Cardiac septum (tissue), 1 donor: ENCODE measurements at regions not wholly inside any gene's neighbourhood (a gene's known extent, or its start where the extent isn't known, plus 50 kb on each side); places are given as distances from the start of the nearest gene placed in this dataset.

ENCODE experiments used
- DNase-seq: peaks from one replicate; pipeline ENCODE4 v3.0.0-alpha.2; 2020; ENCODE audit warnings: low spot score
- intact Hi-C: fragments of 100-400 bp; cut with DNase I; formaldehyde crosslinking; loops from one replicate; pipeline ENCODE4 v1.14.0; 2022
- donor health status: DM: no; HTN: no; CAD: no.

DNA sequence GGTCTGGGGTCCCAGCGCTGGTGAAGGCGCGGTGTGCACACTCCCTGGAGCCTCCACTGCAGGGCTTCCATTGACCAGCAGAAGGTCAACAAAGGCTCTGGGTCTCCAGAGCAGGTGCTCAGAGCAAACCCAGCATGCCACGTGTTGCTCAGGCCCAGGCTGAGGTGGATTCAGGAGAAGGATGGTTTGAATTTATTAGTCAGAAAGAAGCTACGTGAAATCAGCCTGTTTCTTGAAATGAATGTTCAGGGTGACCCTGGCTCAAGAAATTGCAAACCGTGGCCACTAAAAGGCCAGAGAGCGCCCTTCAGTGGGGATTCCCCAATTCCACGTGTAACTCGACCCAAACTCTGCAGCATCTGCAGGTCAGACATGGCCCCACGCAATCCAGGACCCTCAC lies 82.7 kb upstream of the PFKP start:
- intact Hi-C loops = no loop called here

GRCh38 chr10:2982146-2982545 lies 85.2 kb upstream of the PFKP start:
- no peak for DNase-seq
- intact Hi-C loops = no loop called here

More for the DNA sequence above, 82.7 kb upstream of the PFKP start:
- no peak for DNase-seq

DNA sequence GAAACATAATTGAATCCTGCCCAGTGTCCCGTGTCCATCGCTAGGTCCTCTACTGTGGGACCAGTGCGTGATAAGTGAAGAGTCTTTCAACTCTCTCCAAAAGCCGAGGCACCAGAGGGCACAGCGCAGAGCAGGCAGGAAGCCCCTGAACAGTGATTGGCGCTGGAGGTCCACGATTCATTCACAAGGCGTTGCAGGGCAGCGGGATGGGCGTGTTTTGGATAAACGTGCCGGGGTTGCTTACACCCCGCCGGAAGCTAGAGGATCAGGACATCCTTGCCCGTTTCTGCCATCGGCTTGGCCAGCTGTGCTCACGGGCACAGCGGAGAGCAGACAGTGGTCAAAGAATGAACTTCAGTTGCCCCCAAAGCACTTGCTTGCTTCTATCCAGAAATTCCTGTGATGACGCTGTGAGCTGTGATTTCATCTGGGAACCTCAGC lies 86.0 kb upstream of the PFKP start:
- no peak for DNase-seq
- intact Hi-C loops = no loop called here

- intact Hi-C loops = no loop called here
- DNase-seq = no peak
Measured at GRCh38 chr10:2980791-2981360, 86.5 kb upstream of the PFKP start.

DNA sequence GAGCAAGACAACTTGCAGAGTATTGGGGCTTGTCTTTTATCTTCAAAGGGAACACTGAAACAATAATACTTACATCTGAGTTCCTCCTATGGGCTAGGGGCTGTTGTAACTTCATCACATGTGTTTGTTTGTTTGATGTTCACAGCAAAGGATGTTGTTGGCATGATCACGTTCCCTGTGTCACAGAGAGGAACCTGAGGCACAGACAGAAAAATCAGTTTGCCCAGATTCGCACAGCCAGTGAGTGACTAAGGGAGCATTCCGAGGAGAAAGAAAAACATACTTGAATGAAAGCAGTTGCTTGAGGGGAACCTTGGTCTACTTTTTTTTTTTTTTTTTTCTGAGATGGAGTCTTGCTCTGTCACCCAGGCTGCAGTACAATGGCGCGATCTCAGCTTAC lies 87.2 kb upstream of the PFKP start:
- intact Hi-C loops = no loop called here

GRCh38 chr10:2979306-2979705 lies 88.0 kb upstream of the PFKP start:
- intact Hi-C loops = no loop called here
- no peak for DNase-seq

More for the DNA sequence above, 87.2 kb upstream of the PFKP start:
- no peak for DNase-seq

- DNase-seq = no peak
- intact Hi-C loops = no loop called here
Measured at GRCh38 chr10:2978574-2979273, 88.6 kb upstream of the PFKP start.

DNA sequence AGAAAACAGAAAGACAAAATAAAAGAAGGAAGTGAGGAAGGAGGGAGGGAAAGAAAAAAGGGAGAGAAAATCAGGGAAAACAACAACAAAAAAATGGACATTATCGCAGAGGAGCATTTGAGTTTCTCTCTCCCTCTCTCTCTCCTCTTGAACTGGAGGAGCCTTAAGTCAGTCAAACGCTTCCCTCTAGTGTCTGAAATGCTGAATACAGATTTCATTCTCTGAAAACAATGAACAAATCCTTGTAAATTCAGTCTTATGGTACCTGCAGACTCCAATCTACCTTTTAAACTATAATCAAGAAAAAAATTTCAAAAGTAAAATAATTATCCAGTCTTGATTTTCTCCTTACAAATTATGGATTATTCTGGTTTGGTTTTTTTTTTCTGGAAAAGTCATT lies 89.2 kb upstream of the PFKP start:
- DNase-seq = no peak
- intact Hi-C loops = no loop called here

GRCh38 chr10:2974503-2975207 lies 92.7 kb upstream of the PFKP start:
- no peak for DNase-seq
- intact Hi-C loops = no loop called here

DNA sequence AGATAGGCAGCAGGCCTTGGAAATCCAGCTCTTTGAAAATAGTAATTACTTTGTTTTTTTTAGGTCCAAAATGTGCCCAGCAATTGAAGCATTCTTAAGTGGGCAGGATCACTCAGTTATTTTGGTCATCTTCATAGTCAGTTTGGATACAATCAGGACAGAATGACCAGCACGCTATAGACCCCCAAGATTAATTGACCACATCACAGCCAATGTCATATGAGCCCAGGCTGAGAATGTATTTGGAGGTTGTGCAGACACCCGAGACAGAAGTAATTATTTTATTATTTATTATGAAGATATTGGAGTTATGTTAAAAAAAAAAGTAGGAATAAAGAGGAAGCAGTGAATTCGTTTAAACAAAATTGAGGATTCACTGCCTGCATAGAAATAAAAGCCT lies 93.3 kb upstream of the PFKP start:
- intact Hi-C loops = no loop called here
- no peak for DNase-seq

- intact Hi-C loops = no loop called here
- no peak for DNase-seq
Measured at GRCh38 chr10:2972810-2973209, 94.5 kb upstream of the PFKP start.

GRCh38 chr10:2972216-2972615 lies 95.1 kb upstream of the PFKP start:
- DNase-seq = no peak
- intact Hi-C loops = no loop called here

GRCh38 chr10:2970190-2970823 lies 97.0 kb upstream of the PFKP start:
- DNase-seq = no peak
- intact Hi-C loops = no loop called here

DNA sequence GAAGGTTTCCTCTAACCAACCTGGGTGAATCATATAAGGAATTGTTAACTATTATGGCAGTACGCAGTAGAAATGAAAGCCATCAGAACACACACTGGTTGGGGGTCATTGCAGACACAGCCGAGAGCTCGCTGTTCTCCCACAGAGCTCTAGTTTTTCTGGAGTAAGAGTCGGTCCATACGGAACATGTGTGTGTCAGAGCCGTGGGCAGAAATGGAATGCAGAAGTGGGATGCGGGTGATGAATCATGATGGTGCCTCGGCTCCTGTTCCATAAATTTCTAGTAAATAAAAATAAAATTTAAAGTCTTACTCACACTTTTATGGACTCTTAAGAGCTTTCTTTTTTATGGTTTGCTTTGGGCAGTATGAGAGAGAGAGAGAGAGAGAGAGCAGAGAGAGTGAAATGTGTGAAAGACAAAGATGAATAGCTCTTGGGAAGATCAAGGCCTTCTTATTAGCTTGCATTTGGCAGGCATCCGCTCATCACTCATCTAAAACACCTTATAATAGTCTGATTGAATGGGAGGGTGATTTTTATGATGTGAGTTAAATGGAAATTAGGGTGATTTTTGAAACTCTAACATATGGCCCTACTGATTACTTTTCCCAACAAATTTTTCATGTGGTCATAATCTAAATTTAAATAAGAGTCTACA lies 98.8 kb upstream of the PFKP start:
- intact Hi-C loops = no loop called here
- no peak for DNase-seq

GRCh38 chr10:2966134-2966533 lies 101.2 kb upstream of the PFKP start:
- no peak for DNase-seq
- intact Hi-C loops = no loop called here

GRCh38 chr10:2964632-2965296 lies 102.6 kb upstream of the PFKP start:
- intact Hi-C loops = no loop called here
- DNase-seq = no peak

DNA sequence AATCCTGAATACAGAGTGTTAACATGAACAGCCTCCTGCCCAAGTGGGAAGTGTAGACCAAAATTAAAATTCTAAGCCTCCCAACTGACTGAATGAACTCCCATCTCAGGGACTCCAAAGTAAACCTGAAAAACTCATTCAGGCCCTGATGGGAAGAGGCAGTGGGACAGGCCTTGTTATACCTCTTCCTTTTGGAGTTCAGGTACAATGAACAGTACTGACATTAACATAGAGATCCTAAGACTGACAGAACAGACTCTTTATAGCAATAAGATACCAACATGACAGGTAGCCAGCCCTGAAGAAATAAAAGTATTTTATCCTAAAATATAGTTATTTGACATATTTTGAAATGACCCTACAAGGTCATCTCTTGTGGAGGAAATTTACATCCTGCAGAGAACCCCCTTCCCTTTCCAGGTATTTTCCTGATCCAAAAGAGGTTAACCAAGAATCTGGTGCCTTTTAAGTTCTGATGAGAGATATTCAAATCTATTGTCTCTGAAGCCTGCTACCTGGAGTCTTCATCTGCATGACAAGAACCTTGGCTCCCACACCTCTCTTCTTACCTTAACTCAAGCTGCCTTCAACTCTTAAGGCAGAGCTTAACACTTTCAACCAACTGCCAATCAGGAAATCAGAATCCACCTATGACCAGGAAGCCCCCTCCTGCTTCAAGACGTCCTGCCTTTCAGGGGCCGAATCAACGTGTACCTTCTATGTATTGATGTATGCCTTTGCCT lies 103.3 kb upstream of the PFKP start:
- intact Hi-C loops = no loop called here
- DNase-seq = no peak

GRCh38 chr10:2962194-2962593 lies 105.2 kb upstream of the PFKP start:
- no peak for DNase-seq
- intact Hi-C loops = no loop called here

- no peak for DNase-seq
- intact Hi-C loops = no loop called here
Measured at GRCh38 chr10:2958659-2959058, 108.7 kb upstream of the PFKP start.
